AG04449 (cell line): ENCODE measurements at regions not wholly inside any gene's neighbourhood (a gene's known extent, or its start where the extent isn't known, plus 50 kb on each side); places are given as distances from the start of the nearest gene placed in this dataset.

Experiments used
- CTCF ChIA-PET: fragments of 350-600 bp; formaldehyde crosslinking; extraction: SDS; loops from one replicate; lab custom pipeline; 2021; ENCODE audit warnings: antibody characterized with exemption; lab: Yijun Ruan, JAX
- POLR2A ChIA-PET: fragments of 400-600, 350-600 bp; formaldehyde crosslinking; extraction: SDS; loops from one replicate; lab custom pipeline; 2020; ENCODE audit warnings: antibody characterized with exemption, inconsistent platforms; lab: Yijun Ruan, JAX
- DNase-seq: peaks from one replicate; pipeline ENCODE4 v3.0.0-alpha.2; 2010; ENCODE audit warnings: low read depth, low spot score
- H3K4me3 ChIP-seq: 2 replicates; pipeline ENCODE4 v1.5.1; 2011; ENCODE audit warnings: low read depth, mild to moderate bottlenecking, control low read depth, low read length
- CTCF ChIP-seq: IDR thresholded peaks from one replicate; pipeline ENCODE4 v1.5.1; 2011; ENCODE audit warnings: mild to moderate bottlenecking, moderate library complexity, low read length, control low read depth, inconsistent platforms; ENCODE audit not compliant: insufficient read depth; ENCODE audit errors: missing control alignments

DNA sequence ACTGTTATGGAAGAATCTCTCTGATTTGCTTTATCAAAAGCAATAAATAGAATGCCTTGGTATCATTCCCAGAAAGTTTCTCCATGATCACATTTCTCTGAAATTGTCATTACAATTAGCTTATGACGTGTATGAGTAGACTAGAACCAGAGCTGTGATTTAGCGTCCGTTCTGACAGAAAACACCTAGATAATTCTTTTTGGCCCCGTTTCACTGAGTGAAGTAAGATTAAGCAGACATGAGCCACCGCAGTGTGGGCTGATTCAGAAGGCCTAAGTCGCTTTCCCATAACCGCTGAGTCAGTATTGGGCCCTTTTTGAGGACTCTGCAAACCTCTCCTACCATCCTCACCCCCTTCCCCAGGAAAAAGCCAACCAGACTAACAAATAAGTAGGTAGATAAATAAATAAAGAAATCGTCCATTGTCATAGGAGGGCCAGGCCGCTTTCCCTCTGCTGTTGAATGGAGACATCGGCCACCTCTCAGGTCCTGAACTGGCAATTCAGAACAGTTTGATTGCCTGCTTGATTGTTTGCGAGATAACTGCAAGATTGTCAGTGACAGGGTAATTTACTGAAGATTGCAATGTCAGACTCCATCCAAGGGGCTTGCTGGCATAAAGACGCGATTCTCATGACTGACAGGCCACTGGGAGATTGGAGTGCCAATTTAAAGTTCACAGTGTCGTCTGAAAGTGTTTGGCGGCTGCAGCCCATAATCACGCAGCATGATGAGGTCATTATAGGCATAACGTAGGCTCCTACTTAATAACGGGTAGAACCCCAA is 105.0 kb upstream of the WWC1 start:
- TF ChIP-seq CTCF: no peak
- POLR2A ChIA-PET: no interaction called here
- DNase-seq: no peak
- H3K4me3 ChIP-seq: no peak overlapping the region
- CTCF ChIA-PET: no interaction called here

DNA sequence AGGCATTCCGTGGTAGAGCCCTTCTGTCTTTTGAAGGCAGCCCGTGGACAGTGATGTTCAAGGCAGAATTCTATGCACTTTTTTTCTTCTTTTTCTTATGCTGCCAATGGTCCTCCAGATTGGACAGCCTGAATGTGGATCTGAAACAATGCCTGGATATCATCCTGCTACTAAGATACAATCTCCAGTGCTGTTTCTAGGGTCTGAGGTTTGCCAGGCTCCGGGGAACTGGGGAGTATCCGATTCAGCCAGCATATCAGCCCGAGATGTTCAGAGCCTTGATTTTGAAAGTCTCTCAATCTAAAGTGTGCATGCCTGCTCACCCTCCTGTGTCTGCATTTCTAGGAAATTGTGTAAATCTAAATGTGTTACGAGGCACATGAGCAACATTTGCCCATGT is 103.8 kb upstream of the WWC1 start:
- H3K4me3 ChIP-seq: no peak overlapping the region
- DNase-seq: no peak
- no peak for TF ChIP-seq CTCF
- CTCF ChIA-PET: interaction anchor here (1.3 kb wide), 1 partner anchor 32 kb away, joined by 4 read pairs; no protein-coding TSS in a partner anchor
- POLR2A ChIA-PET: no interaction called here

DNA sequence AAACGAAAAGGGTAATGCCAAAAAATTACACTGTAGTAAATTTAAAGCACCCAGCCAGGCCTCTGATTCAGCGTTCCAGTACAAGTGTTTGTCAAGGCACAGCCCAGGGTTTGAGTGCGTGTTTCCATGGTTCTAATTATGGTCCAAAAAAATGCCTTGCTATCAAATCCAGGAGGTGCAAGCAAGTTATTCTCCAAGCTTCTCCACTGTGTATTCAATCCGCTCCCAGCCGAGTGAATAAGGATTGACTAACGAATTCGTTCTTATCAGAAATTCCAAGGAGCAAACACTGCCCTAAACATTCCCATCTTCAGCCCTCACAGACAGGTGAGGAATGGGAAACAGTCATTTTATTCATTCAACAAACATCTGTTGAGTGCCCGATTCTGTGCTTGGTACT is 103.3 kb upstream of the WWC1 start:
- no peak overlapping the region for H3K4me3 ChIP-seq
- POLR2A ChIA-PET: no interaction called here
- DNase-seq: no peak
- CTCF ChIA-PET: interaction anchor here (1.3 kb wide), 1 partner anchor 32 kb away, joined by 4 read pairs; no protein-coding TSS in a partner anchor
- TF ChIP-seq CTCF: no peak

- ChIA-PET POLR2A (no interaction called here), CTCF (no interaction called here)
- no peak for TF ChIP-seq CTCF
- no peak for DNase-seq
- H3K4me3 ChIP-seq: no peak overlapping the region
Measured at GRCh38 chr5:168192120-168192519, 99.3 kb upstream of the WWC1 start.

DNA sequence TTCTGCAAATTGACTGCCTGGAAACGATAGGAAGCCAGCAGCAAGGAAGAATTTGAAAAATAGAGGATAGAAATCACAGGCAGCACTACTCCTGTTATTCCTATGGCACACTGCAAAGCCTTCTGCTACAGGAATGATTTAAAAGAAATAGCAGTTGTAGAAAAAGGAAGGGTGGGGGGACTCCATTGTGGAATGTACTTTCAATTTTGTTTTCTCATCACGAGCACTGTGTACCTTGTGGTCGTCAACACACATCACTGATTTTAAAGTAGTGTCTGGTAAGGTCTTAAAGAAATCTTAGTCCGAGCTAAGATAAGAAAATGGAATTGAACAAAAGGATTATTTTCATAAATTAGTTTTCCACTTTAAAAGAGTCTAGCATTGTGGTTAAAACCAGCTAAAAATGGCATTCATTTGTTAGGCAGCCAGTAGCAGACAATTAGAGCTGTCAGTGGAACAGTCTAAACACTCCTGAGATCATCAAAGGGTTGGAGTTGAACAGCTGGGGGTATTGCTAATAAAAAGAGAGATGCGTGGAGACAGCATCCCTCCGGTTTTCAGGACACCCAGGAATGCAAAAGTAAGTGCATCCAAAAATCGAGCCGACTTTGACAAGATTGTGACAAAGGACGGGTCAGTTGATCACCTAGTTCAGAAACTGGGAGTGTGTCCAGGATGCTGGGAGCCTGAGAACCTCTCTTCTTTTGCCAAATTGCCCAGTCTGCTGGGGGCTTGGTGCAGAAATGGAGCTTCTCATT is 97.8 kb upstream of the WWC1 start:
- ChIA-PET CTCF (interaction anchor here (1.1 to 1.4 kb wide), 2 partner anchors 9 to 27 kb away, joined by 3 read pairs; no protein-coding TSS in a partner anchor), POLR2A (no interaction called here)
- TF ChIP-seq CTCF: no peak
- H3K4me3 ChIP-seq: no peak overlapping the region
- no peak for DNase-seq

GRCh38 chr5:168195110-168195509 is 96.3 kb upstream of the WWC1 start:
- TF ChIP-seq CTCF: no peak
- ChIA-PET CTCF (interaction anchor here (1.4 kb wide), 1 partner anchor 25 kb away, joined by 4 read pairs; no protein-coding TSS in a partner anchor), POLR2A (no interaction called here)
- DNase-seq: no peak
- H3K4me3 ChIP-seq: no peak overlapping the region
